Urothelium cell line (cell line): ENCODE measurements at regions not wholly inside any gene's neighbourhood (a gene's known extent, or its start where the extent isn't known, plus 50 kb on each side); places are given as distances from the start of the nearest gene placed in this dataset.
A peak's percentile ranks its signal among the peaks of the same experiment; 100 is the strongest.

Experiments used
- DNase-seq: peaks from one replicate; pipeline ENCODE4 v3.0.0; 2011; ENCODE audit warnings: low spot score, mixed read lengths
- FAIRE-seq: peaks from 2 replicates; lab custom pipeline; 2011; peaks lifted over from hg19 to GRCh38; lab: Jason Lieb, UNC

DNA sequence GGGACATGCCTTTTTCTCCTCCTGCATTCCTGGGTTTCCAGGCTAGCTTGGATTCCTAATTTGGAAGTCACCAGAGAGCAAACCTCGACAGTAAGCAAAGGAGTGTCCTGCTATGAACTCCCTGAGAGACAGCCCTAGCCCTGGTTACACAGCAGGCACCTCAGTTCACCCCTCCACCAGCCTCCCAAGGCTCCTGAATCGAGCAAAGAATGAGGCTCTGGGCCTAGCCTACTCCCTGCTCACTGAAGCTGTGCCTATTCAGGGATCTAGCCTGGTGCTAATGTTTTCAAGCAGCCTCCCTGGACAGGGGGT is 66.7 kb upstream of the RMDN2 start:
- FAIRE-seq, result no peak
- no peak for DNase-seq

DNA sequence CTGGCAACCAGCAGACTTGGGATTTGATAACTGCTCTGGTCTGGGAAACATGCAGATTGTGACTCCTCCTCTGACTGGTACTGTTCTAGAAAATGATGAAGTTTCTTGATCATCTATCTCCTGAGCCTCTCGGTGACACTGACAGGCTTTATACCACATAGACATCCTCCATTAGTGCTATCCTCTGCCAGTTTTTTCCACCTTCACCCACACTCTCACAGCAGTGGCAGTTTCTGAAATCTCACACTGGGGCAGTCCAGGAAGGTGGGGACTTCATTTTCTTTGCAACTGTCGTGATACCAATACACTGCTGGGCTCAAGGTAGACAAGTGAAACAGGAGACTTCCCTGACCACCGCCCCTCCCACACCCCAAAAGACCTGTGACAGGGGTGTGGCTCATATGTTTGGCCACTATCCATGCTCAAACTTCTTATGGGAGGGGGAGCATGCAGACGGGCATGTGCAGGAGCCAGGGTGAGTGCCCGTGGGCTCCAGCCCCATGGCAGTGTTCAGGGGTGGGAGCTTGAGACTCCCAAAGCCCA is 66.3 kb upstream of the RMDN2 start:
- DNase-seq, result no peak
- no peak for FAIRE-seq

DNA sequence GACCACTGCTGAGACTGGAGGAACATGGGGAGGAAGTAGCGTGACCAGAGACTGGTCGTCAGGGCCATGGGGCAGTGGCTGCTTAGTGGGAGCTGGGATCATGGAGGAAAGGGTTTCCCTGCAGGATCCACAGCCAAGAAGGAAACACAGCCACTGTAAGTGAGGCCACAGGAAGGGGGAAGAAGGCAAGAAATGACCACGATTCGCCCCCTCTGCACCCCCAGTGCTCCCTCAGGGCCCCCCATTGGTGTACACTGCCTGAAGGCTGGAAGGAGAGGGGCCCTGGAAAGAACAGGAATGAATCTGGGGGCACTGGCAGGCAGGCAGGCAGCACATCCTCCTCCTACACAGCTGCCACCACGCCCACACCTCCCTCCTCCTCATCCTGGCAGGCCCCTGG is 62.5 kb upstream of the RMDN2 start:
- no peak for FAIRE-seq
- DNase-seq, result no peak

DNA sequence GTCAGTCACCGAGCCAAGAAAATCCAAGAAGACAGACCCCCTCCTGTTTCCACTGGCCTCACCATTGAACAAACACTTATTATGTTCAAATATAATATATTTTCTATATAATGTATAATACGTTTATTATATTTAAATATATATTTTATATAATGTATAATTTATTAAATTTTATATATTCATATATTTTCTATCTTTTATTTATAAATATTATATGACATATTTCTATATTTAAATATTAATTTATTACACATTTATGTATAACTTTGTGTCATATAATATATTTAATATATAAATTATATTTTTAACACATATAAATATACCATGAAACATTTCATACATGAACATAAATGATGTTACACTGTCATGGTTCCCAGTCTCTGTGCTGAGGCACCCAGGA is 60.9 kb upstream of the RMDN2 start:
- no peak for DNase-seq
- FAIRE-seq, result no peak

DNA sequence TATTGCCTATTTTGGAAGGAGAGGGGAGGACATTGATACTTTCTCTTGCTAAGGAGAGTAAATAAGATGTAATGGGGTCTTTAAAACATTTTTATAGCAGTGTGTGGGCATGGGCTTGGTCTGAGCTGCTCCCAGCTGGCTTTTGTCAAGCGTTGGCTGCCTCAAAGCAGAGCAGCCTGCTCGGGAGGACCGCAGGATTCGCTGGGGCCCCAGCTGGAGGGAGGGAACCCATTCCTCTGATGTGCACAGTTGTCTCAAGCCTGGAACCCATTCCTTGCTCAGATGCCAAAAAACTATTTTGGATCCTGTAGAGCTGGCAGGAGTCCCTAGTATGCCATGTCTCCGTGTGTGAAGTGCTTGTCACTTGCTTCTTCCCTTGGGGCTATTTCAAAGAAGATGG is 59.4 kb upstream of the RMDN2 start:
- DNase-seq, result no peak

DNA sequence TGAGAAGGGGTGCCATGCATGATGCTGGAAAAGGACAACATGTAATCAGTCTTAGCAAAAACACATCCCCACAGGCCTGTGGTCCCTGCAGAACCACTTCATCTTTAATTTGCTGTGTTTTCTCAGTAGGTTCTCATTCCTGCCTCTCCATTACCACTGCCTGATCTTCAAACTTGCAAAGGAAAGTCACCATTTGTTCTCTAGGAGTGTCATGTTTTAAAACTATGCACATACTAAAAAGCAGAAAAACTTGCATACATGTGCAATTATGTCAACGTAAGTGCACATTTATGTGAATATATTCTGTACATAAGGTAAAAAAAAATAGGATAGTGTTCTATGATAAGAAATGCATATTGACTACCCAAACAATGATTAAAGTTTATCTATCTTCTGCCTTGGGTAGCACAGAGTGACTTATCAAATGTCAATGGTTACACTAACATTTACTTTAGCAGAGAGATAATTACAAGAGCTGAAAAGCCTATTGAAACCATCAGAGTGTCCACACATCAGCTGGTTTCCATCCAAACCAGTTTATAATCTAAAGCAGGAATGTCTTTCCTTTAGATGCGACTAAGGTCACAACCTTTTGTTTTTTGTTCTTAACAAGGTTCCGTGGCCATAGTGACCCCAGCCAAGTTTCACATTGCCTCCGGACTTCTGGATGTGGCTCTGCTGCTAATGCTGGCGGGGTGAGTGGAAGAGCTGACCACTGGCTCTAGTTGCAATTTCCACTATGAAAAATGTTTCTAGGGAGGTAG is 58.7 kb upstream of the RMDN2 start:
- no peak for FAIRE-seq
- no peak for DNase-seq

More for the DNA sequence above, 59.4 kb upstream of the RMDN2 start:
- FAIRE-seq, result no peak

DNA sequence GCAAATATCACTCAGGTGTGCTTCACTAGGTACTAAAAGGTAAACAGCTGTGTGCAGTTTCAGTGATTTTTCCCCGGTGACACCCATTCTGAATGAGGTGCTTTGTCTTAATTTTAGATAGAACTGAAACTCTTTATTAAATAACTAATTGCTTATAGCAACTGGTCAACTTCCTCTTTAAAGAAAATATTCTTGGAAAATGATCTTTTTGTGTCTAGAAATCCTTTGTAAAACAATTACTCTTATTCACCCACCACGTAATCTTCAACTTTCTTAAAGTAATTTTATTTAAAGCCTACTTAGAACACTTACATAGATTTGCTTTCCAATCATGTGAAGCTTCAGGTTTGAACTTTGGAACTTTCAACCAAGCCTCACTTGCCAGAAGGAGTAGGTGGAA is 57.9 kb upstream of the RMDN2 start:
- FAIRE-seq (no peak), DNase-seq (no peak)

DNA sequence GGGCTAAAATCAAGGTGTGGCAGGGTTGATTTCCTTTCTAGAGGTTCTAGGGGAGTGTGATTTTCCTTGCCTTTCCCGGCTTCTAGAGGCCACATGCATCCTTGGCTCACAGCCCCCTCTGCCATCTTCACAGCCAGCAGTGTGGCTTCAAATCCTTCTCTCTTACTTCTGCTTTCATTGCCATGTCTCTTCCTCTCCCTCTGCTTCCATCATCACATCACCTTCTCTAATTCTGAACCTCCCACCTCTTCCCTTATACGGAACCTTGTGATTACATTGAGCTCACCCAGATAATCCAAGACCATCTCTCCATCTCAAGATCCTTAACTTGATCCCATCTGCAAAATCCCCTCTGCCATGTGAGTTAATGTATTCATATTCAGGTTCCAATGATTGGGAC is 56.2 kb upstream of the RMDN2 start:
- DNase-seq (no peak), FAIRE-seq (no peak)

DNA sequence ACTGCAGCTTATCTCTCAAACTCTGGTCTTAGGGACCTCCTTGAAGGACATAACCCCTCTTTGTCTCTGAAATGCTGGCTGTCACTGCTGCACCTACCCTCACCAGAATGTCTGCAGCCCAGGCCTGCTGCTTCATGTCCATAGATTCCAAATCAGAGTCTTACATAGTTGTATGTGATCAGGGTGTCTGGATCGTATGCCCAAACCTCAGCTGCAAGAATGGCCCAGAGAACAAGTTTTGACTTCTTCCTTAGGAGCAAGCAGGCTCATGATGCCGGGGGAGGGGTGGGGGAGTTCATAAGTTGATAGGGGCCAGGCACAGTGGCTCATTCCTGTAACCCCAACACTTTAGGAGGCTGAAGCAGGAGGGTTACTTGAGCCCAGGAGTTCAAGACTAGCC is 55.8 kb upstream of the RMDN2 start:
- FAIRE-seq (no peak), DNase-seq (no peak)

DNA sequence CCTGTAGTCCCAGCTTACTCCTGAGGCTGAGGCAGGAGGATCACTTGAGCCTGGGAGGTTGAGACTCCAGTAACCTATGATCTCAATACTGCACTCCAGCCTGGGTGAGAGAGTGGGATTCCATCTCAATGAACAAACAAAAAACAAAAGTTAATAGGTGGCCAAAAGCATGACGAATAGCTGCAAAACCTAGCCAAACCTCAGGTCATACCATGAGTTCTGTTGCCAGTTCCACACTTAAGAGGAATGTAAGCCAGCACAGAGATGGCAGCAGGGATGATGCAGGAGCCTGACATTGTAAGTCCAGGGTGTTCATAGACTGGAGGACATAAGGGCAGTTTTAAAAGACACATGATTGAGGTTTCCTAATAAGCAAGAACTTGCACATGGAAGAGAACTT is 55.3 kb upstream of the RMDN2 start:
- FAIRE-seq (no peak), DNase-seq (no peak)

DNA sequence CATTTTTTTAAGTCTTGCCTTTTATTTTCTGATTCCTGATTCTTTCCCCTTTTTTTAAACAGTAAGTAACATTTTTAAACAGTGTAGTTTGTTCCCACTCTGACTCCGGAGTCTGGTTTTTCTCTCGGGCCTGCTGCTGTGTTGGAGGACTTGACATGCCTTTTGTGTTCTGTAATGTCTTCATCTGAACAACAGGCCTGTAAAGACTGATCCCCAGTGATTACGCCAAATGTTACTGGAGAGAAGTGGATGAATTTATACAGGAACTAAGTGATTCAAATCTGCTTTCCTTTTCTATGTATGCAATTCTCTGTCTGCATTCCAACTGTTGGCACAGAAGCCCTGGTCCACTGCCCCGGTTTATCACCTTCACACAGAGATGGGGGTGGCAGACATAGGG is 54.3 kb upstream of the RMDN2 start:
- DNase-seq (no peak), FAIRE-seq (peak; percentile 80)

DNA sequence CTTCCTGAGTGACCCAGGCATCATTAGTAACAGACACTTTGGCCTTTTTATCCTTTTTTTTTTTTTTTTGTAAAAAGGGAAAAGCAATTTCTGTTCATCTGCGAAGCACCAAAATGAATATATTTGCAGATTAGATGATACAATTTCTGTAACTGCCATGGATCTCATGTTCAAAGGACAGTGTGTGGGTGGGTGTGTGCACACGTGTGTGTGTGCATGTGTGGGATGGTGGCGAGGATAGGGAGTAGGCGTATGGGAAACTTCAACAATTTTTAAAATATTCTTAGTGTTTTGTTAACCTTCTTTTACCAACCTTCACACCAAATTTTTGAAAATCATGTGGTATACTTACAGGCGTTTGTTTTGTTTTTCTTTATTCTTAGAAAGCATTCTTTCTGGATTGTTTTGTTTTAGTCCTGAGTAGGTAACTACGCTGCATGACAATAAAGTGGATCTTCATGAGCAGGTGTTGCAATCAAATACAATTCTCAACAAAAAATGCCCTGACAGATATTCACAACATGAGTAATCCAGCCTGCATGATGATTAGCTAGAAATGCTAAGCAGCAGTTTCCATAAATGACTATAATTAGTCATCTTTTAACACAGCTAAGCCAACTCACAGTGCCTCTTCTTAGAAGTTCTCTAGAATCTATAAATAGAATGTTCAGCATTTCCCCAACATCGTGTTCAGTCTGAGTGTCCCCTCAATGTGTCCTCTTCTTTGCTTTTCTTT is 53.5 kb upstream of the RMDN2 start:
- DNase-seq, result no peak
- peak; percentile 67 for FAIRE-seq

DNA sequence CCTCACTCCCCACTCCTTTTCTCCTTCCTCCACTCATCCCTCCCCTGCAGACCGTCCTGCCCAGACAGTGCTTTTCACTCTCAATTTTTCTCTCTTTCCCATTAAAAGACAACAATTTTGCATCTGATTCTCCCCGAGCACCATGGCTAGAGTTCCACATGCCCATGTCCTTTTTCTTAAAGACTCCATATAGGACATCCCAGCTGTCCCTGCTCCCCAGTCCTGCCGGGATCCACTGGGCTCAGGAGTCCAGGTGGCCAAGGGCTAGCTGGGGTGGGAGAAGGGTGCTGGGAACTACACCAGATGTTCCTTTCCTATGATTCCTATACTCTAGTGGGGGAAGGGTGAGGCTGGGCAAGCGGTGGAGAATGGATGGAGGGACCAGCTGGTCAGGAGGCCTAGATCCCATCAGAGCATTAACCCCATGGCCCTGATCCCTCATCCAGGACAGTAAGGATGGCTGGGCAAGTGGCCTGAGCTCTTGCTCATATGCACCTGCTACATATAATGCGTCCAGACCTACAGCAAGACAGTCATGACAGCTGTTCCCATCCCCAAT is 52.8 kb upstream of the RMDN2 start:
- FAIRE-seq, result no peak
- DNase-seq, result no peak

DNA sequence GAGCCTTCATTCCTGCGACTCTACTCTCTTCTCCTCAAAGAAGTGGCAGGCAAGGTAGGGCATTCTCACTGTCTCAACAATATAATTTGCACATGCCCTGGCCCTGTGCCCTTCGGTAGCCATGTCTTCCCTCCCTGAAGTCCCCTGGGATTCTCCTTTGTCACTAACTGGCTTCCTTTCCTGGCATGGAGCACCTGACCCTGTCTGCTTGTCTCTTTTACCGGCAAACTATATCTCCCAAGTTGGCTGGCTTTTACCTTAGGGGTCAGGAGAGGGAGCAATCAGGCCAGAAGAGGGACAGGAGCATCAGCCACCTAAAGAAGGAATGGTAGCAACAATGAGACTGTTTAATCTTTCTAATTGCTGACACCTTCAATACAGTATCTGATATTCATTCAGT is 51.9 kb upstream of the RMDN2 start:
- FAIRE-seq (no peak), DNase-seq (no peak)

DNA sequence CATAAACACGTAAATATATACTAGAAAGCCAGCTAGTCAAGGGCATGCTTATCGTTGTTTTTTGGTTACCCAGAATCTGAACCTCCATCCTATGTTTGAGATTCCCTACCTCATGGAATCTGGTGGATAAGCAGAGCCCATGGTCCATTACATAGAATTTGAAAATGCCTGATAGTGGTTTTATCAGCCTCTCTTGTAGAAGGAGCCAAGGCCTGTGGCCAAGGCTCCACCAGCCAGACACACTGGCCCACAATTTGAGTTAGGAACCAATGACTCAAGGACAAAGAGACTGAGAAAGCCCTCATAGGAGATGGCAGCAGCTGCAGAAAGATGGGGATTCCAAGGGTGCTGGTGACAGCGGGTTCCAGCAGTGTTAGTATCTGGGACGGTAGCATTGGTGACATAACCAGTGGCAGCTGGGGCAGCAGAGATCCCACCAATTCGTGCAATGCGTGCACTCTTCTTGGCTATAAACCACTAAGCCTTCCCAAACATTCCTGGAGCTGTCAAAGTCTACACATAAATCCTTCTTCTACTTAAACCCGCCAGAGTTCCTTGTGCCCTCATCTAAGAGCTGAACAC is 51.2 kb upstream of the RMDN2 start:
- FAIRE-seq, result no peak

DNA sequence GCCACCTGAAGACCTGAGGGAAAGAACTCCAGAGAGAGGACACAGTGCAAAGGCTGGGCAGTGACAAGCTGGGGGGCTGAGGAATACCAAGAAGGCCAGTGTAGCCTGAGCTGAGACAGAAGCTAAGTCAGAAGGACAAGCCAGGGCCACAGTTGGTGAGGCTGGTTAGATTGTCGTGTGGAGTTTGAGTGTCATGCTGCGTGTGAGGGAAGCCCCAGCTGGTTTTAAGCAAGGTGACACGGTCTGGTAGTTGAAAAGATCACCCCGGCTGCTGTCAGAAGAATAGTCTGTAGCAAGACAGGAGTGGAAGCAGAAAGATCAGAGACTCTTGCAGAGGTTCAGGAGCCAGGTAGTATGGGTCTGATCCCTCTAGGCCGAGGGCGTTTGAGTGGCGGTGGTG is 50.6 kb upstream of the RMDN2 start:
- DNase-seq (no peak), FAIRE-seq (no peak)

More for the DNA sequence above, 51.2 kb upstream of the RMDN2 start:
- no peak for DNase-seq
